ENCODE measurements at regions not wholly inside any gene's neighbourhood (a gene's known extent, or its start where the extent isn't known, plus 50 kb on each side); places are given as distances from the start of the nearest gene placed in this dataset.

DNA sequence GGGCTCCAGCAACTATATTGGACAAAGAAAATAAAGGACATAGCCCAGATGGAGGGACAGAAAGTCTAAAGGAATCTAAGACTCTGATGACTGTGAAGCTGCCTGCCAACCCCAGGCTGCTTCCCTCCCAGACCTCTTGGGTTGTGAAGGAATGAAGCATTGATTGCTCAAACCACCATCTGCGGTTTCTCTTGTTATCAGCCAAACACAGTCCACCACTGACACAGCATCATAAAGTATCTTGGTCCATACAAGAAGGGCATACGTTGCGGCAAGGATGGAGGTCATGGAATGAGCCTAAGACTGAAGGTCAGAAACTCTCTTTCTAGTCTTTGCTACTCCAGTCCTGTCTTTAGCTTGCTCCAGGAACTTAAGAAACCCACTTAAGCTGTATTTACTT, 58.5 kb upstream of the PLXNC1 start (continued):
- TF ChIP-seq, protein P1, sequence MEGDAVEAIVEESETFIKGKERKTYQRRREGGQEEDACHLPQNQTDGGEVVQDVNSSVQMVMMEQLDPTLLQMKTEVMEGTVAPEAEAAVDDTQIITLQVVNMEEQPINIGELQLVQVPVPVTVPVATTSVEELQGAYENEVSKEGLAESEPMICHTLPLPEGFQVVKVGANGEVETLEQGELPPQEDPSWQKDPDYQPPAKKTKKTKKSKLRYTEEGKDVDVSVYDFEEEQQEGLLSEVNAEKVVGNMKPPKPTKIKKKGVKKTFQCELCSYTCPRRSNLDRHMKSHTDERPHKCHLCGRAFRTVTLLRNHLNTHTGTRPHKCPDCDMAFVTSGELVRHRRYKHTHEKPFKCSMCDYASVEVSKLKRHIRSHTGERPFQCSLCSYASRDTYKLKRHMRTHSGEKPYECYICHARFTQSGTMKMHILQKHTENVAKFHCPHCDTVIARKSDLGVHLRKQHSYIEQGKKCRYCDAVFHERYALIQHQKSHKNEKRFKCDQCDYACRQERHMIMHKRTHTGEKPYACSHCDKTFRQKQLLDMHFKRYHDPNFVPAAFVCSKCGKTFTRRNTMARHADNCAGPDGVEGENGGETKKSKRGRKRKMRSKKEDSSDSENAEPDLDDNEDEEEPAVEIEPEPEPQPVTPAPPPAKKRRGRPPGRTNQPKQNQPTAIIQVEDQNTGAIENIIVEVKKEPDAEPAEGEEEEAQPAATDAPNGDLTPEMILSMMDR (IDR thresholded peaks at IDR 0.05 in 2 of 3, conservative IDR thresholded peaks at IDR 0.05 in 1 of 3; ENCODE audit: borderline replicate concordance in 1 of 3, insufficient read depth in 1 of 3, low read depth in 2 of 3, low read length in 2 of 3): no peak
- no peak for TF ChIP-seq ZFX (IDR thresholded peaks at IDR 0.05)
- TF ChIP-seq JUND (IDR thresholded peaks at IDR 0.05): no peak
- no peak for TF ChIP-seq EZH2phosphoT487 (IDR thresholded peaks at IDR 0.05; ENCODE audit: borderline replicate concordance)
- TF ChIP-seq, protein P2, sequence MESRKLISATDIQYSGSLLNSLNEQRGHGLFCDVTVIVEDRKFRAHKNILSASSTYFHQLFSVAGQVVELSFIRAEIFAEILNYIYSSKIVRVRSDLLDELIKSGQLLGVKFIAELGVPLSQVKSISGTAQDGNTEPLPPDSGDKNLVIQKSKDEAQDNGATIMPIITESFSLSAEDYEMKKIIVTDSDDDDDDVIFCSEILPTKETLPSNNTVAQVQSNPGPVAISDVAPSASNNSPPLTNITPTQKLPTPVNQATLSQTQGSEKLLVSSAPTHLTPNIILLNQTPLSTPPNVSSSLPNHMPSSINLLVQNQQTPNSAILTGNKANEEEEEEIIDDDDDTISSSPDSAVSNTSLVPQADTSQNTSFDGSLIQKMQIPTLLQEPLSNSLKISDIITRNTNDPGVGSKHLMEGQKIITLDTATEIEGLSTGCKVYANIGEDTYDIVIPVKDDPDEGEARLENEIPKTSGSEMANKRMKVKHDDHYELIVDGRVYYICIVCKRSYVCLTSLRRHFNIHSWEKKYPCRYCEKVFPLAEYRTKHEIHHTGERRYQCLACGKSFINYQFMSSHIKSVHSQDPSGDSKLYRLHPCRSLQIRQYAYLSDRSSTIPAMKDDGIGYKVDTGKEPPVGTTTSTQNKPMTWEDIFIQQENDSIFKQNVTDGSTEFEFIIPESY (IDR thresholded peaks at IDR 0.05; ENCODE audit: extremely low read depth, insufficient replicate concordance, low read length): no peak

DNA sequence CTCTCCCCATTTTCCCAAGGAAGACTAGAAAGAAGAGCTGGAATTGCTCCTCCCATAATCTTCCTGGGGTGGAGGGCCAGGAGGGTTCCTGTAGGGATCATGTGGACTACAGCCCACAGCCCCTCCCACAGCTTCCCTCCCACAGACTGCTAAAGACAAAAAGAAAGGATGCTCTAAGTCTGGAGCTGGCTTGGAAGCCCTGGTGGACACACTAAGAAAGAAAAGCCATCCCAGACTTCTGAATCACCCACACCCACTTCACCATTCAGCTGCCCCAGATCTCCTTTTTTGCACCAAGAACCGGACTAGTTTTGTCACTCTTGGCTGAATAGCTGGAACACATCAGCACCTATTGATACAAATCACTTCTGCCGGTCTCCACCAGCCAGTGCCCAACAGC, 56.8 kb upstream of the PLXNC1 start:
- Histone ChIP-seq H3K36me3 (ENCODE audit: control insufficient read depth in 1 of 2, insufficient read depth in 2 of 2, low read length in 2 of 2) (no peaks in the 10 kb centered on the region), H2AFZ (ENCODE audit: low read depth, low read length, poor library complexity, severe bottlenecking) (no peak overlapping the region), H3K4me1 (ENCODE audit: control insufficient read depth in 1 of 2, insufficient read depth in 2 of 2, low read length in 2 of 2) (no peaks in the 10 kb centered on the region), H3K9me3 (ENCODE audit: control insufficient read depth in 1 of 2, insufficient read depth in 1 of 2, low read depth in 1 of 2, low read length in 2 of 2) (no peaks in the 10 kb centered on the region), H3K27me3 (ENCODE audit: insufficient read depth, low read length) (no peaks in the 10 kb centered on the region), H3K27ac (ENCODE audit: low read depth, low read length) (no peak overlapping the region), H3K79me2 (ENCODE audit: insufficient read depth, low read length) (no peaks in the 10 kb centered on the region), H4K20me1 (ENCODE audit: insufficient read depth) (no peaks in the 10 kb centered on the region), H3K9me2 (ENCODE audit: insufficient read depth) (no peaks in the 10 kb centered on the region), H3K4me3 (replicated peaks in 1 of 2; ENCODE audit: low read depth in 1 of 2, low read length in 2 of 2) (no peak overlapping the region), H3K4me2 (ENCODE audit: low read length) (no peak overlapping the region), H3K9ac (ENCODE audit: low read length) (no peak overlapping the region)
- ChIA-PET CTCF (interaction anchor here (1.6 kb wide), 1 partner anchor 10 kb away, joined by 4 read pairs; no protein-coding TSS in a partner anchor), POLR2A (no interaction called here), RAD21 (ENCODE audit: low non-redundant PET in 1 of 2, low total read pairs in 2 of 2, uncharacterized antibody in 2 of 2, unreplicated experiment in 2 of 2) (no interaction called here)
- no peak for ATAC-seq
- DNase-seq (ENCODE audit: low read depth, low spot score): no peak
- intact Hi-C loops (cut with micrococcal nuclease): no loop called here
- no TSS peak for BruUV-seq (replicated peaks)
- no peak for TF ChIP-seq EGR1 (IDR thresholded peaks at IDR 0.05; ENCODE audit: low read depth)
- TF ChIP-seq YY1 (IDR thresholded peaks at IDR 0.05; ENCODE audit: extremely low read depth, insufficient replicate concordance, low read depth, low read length): no peak
- no peak for TF ChIP-seq ZFX (IDR thresholded peaks at IDR 0.05)
- TF ChIP-seq EZH2 (IDR thresholded peaks at IDR 0.05): no peak
- TF ChIP-seq, protein P1 (IDR thresholded peaks at IDR 0.05 in 2 of 3, conservative IDR thresholded peaks at IDR 0.05 in 1 of 3; ENCODE audit: borderline replicate concordance in 1 of 3, insufficient read depth in 1 of 3, low read depth in 2 of 3, low read length in 2 of 3): no peak
- TF ChIP-seq, protein P3, sequence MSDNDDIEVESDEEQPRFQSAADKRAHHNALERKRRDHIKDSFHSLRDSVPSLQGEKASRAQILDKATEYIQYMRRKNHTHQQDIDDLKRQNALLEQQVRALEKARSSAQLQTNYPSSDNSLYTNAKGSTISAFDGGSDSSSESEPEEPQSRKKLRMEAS (IDR thresholded peaks at IDR 0.05): no peak
- TF ChIP-seq CBX3 (IDR thresholded peaks at IDR 0.05; ENCODE audit: low read depth): no peak
- TF ChIP-seq FOSL1 (IDR thresholded peaks at IDR 0.05; ENCODE audit: low read depth): no peak
- TF ChIP-seq RAD21 (IDR thresholded peaks at IDR 0.05; ENCODE audit: low read depth): no peak
- TF ChIP-seq, protein P4, sequence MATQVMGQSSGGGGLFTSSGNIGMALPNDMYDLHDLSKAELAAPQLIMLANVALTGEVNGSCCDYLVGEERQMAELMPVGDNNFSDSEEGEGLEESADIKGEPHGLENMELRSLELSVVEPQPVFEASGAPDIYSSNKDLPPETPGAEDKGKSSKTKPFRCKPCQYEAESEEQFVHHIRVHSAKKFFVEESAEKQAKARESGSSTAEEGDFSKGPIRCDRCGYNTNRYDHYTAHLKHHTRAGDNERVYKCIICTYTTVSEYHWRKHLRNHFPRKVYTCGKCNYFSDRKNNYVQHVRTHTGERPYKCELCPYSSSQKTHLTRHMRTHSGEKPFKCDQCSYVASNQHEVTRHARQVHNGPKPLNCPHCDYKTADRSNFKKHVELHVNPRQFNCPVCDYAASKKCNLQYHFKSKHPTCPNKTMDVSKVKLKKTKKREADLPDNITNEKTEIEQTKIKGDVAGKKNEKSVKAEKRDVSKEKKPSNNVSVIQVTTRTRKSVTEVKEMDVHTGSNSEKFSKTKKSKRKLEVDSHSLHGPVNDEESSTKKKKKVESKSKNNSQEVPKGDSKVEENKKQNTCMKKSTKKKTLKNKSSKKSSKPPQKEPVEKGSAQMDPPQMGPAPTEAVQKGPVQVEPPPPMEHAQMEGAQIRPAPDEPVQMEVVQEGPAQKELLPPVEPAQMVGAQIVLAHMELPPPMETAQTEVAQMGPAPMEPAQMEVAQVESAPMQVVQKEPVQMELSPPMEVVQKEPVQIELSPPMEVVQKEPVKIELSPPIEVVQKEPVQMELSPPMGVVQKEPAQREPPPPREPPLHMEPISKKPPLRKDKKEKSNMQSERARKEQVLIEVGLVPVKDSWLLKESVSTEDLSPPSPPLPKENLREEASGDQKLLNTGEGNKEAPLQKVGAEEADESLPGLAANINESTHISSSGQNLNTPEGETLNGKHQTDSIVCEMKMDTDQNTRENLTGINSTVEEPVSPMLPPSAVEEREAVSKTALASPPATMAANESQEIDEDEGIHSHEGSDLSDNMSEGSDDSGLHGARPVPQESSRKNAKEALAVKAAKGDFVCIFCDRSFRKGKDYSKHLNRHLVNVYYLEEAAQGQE (IDR thresholded peaks at IDR 0.05; ENCODE audit: low read depth): no peak
- no peak for TF ChIP-seq CEBPB (IDR thresholded peaks at IDR 0.05; ENCODE audit: low read depth)
- TF ChIP-seq POLR2AphosphoS5 (IDR thresholded peaks at IDR 0.05; ENCODE audit: low read depth, low read length): no peak
- TF ChIP-seq SIN3A (IDR thresholded peaks at IDR 0.05; ENCODE audit: low read depth): no peak

Measured in HCT116 (cell line).